WTC11 (cell line): ENCODE measurements at regions not wholly inside any gene's neighbourhood (a gene's known extent, or its start where the extent isn't known, plus 50 kb on each side); places are given as distances from the start of the nearest gene placed in this dataset.

Experiments used
- SMAD4 ChIP-seq: sonication (generic); formaldehyde crosslinking; IDR thresholded peaks from 2 replicates; pipeline ENCODE4 v1.8.0; 2022; ENCODE audit warnings: mild to moderate bottlenecking, missing genetic modification reagents
- TF ChIP-seq, protein P1 (sequence below): sonication (generic); formaldehyde crosslinking; IDR thresholded peaks from 2 replicates; pipeline ENCODE4 v1.8.0; 2022; ENCODE audit warnings: mild to moderate bottlenecking, missing genetic modification reagents

DNA sequence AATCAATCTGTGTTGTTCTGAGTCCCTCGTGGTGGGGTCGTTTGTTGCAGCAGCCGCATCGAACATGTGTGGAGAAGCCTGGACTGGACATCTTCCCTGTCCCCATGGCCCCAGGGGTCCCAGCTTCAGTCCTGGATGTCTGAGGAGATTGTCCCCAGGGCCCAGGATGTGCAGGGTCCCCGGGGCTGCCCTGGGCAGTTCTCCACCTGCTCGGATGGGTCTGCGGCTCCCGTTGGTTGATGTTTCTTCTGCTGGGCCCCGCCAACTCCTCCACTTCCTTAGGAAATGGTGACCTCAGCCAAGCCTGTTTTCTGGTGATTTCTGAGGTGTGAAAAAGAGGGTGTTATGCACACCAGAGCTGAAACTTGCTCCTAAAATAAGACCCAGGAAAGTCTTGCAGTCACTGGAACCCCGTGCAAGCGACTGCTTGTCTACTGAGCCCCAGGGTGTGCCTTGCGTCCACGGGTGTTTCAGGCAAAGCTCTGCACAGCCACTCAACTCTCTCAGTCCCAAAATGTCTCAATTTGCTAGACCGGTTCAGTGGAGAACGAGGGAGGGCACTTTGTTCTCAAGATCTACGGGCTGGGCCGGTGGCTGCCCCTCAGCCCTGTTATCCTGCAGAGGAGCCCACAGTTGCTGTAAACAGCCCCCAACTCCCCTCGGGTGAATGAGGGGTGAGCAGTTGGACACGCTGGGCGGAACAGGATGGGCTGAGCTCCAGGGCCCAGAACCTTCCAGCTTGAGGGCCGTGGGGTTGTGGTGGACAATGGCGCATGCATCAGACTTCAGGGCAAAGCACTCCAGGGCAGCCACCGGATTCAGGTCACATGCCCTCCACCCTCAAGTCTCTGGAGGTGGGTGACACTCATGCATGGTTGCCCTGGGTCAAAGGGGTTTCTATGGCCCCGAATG is 66.7 kb upstream of the OLFM1 start:
- TF ChIP-seq SMAD4 (CRISPR knock-in tag): no peak
- TF ChIP-seq, protein P1, sequence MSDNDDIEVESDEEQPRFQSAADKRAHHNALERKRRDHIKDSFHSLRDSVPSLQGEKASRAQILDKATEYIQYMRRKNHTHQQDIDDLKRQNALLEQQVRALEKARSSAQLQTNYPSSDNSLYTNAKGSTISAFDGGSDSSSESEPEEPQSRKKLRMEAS (CRISPR knock-in tag): no peak
